Heart left ventricle (tissue), 13 donors: ENCODE measurements at regions not wholly inside any gene's neighbourhood (a gene's known extent, or its start where the extent isn't known, plus 50 kb on each side); places are given as distances from the start of the nearest gene placed in this dataset.

Source experiments
- POLR2A ChIP-seq, 2 donors: fragments of 450-650 bp; IDR thresholded peaks; one replicate each; pipeline ENCODE4 v1.6.1; 2017; ENCODE audit warnings: antibody characterized with exemption in 2 of 2, mild to moderate bottlenecking in 2 of 2, moderate library complexity in 2 of 2
- TF ChIP-seq, protein P1 (sequence below), 12 donors: fragments of 200-600 bp; sonication (generic) in 4 of 12; IDR thresholded peaks; one replicate each; pipeline versions ENCODE4 v1.5.0 to v1.8.0; 2018 to 2022; ENCODE audit warnings: antibody characterized with exemption in 12 of 12, mild to moderate bottlenecking in 5 of 12
- donor health status: ischemic (EF 13 %, LVEDD 7.1; RV severe dilation, severe dysfunction).
- donor health status: DM: no; HTN: yes; CAD: no.
- donor health status: DM: no; HTN: no; CAD: no.
- donor health status: ischemic (EF 25% LVEDD 6.9; RV normal size, moderate dysfunction).
- donor health status: ischemic (EF 25% LVEDD 5.7; RV mildly dilated, moderate dysfunction).
- donor health status: ischemic (EF 35%, LVEDD 5.7; RV mildly dilated, moderate dysfunction).
- donor health status: nonischemic (EF 11% LVEDD 7.7; RV severe dilation, severe dysfunction).
- donor health status: DM: yes; HTN: yes; CAD: no.
- donor health status: PGD.
- donor health status: ischemic (EF 29% LVEDD 5.4; RV normal size, mild dysfunction).
- donor health status: nonischemic (EF 23%, LVEDD 6.1; RV moderate dilation, normal function).

DNA sequence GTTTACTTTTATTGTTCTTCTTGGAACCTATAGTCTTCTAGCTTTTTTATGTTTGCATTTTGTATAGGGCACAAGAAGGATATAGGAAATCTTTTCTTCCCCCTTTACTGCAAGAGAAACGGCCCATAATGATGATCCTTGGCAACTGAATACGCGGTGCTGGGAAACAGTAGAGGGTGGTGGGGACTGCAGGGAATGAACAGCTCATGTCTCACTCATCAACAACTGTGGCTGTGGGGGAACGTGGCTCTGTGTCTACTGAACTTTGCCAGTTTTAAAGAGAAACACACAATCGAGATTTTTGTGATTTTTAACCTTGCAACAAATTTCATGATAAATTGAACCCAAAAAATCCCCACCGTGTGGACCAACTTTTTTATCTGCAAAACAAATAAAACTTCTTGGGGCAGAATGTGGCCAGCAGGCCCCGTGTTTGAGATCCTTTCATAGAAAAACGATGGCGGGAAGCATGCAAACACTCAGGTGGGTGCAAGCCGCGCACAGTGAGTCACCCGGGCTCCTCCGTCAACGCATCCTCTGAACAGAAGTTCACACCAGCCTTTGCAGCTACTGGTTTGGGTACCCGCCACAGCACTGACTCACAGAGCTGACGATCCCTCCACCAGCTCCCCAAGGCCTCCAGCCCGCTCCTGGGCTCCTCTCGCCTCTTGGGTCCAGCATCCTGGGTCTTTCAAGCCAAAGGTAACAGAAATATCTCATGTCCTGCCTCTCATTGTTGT, 149.3 kb downstream of the COL6A3 start:
- TF ChIP-seq, protein P1, sequence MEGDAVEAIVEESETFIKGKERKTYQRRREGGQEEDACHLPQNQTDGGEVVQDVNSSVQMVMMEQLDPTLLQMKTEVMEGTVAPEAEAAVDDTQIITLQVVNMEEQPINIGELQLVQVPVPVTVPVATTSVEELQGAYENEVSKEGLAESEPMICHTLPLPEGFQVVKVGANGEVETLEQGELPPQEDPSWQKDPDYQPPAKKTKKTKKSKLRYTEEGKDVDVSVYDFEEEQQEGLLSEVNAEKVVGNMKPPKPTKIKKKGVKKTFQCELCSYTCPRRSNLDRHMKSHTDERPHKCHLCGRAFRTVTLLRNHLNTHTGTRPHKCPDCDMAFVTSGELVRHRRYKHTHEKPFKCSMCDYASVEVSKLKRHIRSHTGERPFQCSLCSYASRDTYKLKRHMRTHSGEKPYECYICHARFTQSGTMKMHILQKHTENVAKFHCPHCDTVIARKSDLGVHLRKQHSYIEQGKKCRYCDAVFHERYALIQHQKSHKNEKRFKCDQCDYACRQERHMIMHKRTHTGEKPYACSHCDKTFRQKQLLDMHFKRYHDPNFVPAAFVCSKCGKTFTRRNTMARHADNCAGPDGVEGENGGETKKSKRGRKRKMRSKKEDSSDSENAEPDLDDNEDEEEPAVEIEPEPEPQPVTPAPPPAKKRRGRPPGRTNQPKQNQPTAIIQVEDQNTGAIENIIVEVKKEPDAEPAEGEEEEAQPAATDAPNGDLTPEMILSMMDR (IDR thresholded peaks at IDR 0.05): no peak
- TF ChIP-seq POLR2A (IDR thresholded peaks at IDR 0.05): no peak
